LHCN-M2 (cell line): ENCODE measurements at regions not wholly inside any gene's neighbourhood (a gene's known extent, or its start where the extent isn't known, plus 50 kb on each side); places are given as distances from the start of the nearest gene placed in this dataset.

Experiments used
- DNase-seq: peaks from one replicate; pipeline ENCODE4 v3.0.0-alpha.2; 2012; ENCODE audit warnings: low read depth

DNA sequence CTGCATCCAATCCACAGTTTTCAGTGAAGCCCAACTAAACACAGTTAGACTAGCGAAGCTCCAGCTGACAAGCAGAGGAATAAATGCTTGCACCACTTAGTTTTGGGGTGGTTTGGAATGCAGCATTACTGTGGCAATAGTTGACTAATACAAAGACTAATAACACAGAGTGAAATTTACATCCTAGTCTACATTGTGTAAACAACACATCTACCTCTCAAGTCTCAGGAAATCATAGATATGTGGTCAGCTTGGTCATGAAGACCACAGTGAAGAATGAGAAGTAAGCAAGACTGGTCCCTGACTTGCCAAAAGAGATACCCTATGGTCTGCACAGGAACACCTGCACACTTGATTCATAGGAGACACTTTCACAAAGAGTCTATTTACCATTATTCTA is 155.1 kb upstream of the TANK start:
- DNase-seq: no peak

DNA sequence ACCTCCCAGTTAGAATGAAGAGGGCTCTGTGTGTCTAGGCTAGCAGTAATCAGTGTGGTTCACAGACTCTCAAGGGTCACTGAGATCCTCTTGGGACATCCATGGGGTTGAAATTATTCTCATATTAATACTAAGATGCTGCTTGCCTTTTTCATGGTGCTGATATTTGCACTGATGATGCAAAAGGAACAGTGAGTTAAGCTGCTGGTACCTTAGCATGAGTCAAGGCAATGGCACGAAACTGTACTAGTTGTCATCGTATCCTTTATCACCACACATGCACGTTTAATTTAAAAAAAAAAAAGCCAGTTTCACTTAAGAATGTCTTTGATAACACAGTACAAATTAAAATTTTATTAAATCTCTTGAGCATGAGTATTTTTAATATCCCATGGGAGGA is 151.9 kb upstream of the TANK start:
- DNase-seq: no peak

DNA sequence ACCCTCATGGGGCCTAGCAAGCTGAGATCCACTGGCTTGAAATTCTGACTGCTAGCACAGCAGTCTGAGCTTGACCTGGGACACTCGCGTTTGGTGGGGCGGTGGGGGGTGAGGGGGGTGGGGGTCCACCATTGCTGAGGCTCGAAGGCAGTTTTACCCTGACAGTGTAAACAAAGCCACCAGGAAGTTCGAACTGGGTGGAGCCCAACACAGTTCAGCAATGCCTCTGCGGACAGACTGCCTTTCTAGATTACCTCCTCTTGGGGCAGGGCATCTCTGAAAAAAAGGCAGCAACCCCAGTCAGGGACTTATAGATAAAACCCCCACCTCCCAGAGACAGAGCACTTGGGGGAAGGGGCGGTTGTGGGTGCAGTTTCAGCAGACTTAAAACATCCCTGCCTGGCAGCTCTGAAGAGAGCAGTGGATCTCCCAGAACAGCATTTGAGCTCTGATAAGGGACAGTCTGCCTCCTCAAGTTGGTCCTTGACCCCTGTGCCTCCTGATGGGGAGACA is 149.7 kb upstream of the TANK start:
- DNase-seq: no peak

DNA sequence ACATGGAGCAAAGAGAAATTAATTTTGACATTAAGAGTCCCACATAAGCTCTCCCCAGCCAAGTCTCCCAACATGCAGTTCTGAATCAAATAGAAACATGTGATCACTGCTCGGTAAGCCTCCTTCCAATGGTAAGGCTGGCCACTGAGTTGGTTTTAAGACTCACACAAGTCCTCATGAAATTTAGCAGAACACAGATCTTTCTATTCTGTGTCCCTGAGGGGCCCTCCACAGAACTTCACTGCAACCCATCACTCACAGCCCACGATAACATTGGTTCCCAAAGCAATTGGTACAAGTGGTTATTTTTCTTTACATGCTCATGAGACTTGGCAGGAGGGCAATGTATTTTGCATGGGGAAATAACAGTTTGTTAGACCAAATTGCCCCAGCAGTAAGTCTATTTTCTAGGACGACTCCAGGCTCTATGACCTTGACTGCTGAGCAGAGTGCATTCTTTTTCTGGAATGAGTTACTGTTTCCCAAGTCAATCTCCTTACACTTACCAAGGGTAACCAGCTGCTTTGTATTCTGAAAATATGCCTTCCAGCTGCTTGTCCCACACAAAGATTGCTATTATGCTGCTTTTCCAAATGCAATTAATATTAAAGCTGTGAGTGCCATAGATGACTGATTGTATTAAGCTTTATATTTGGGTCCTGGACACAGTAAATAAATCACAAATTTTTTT is 142.3 kb upstream of the TANK start:
- DNase-seq: no peak

DNA sequence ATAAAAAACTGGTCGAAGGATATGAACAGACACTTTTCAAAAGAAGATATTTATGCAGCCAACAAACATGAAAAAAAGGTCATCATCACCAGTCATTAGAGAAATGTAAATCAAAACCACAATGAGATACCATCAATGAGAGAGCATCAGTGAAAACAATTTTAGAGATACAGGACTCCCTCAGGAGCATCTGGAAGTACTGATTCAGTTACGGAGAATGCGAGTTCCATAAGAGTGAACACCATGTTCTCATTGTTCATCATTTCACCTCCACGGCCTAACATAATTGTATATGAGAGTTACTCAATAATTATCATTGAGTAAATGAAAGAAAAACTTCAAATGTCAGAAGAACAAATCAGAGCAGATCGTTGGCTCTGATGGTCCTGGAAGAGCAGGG is 140.9 kb upstream of the TANK start:
- DNase-seq: no peak

DNA sequence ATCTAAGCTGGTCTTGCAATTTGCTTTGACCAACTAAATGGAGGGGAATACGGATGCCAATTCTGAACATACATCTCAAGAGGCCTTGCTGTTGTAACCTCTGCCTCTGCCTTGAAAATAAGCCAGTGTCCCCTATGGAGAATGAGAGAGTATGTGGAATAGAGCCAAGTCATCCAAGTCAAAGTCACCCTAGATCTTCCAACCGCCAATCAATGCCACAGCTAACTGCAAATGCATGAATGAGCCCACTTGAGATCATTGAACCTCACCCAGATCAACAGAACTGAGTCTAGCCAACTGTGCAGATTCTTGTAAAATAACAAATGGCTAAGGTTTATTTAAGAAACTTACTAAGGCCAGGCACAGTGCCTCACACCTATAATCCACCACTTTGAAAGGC is 139.8 kb upstream of the TANK start:
- no peak for DNase-seq

DNA sequence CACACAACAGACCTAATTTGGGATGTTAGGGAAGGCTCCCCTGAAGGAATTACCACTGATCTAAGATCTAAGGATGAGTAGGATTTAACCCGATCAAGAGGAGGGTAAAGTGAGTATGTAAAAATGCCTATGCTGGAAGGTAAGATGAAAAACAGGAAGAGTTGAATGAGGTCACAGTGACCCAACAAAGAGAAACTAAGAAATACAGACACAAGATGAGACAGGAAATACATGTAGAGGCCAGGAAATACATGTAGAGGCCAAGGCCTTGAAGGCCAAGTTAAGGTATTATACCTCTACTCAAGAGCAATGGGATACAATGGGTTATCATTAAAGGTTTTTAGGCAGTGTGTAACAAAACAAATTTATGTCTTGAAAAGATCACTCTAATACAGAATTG is 131.6 kb upstream of the TANK start:
- no peak for DNase-seq

DNA sequence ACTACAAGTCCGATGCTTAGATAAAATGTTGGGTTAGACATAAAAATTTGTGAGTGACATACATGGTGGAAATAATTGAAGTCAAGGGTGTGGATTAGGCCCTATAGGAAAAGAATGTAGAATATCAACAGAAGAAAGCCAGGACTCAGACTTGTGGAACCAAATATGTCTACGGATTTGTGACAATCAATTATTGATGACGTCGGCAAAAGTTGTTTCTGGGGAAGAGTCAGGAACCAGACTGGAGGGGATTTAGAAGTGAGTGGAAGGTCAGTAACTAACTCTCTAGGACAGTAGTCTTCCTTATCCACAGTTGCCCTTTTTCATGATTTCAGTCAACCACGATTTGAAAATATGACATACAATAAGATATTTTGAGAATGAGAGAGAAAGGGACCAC is 130.9 kb upstream of the TANK start:
- DNase-seq: no peak

DNA sequence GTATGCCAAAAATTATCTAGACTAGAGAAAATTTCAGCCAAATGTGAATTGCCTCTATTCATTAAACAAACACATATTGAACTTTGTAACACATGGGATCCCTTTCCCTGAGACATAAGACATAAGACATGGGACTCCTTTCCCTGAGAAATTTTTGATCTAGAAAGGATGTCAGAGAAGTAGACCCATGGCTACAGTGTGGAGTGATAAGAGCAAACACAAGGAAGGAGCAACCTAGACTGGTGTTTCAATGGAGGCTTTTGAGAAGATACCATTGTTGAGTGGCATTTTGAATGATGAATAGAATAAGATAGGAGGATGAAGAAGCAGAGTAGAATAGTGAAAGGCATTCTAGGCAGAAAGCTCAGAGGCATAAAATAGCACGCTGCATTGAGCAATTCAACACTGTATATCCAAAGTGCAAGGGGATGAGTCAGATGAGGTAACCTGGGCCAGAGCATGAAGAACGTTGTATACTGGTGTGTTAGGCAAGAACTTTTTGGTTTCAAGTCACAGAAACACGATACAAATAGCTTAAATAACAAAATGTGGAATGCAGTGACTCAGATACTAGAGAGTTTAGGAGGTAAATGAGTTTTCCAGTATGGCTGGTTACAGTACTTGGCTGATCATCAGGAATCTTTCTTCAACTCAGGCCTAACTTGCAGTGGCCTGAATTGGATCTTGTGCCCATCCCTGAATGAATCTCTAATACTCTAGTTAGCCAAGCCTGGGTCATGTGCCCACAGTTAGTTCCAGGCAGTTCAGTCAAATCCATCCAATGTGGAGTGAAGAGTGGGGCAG is 129.8 kb upstream of the TANK start:
- DNase-seq: peak; percentile 97

DNA sequence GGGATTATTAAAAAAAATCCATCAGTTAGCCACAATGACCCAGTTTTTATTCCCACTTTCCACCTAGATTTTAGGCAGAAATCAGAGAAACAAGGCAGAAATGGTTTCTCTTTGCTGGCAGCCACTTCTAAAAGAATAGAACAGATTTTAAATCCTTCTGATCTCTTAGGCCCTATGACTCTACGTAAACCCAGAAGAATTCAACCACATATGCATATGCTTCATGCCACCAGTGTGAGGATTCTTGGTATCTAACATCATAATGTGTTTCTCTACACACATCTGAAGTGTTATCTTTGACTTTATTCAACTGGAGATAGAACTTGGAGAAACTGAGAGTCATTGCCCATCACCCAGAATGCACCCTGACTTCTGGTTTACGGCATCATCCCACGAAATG is 128.7 kb upstream of the TANK start:
- no peak for DNase-seq

DNA sequence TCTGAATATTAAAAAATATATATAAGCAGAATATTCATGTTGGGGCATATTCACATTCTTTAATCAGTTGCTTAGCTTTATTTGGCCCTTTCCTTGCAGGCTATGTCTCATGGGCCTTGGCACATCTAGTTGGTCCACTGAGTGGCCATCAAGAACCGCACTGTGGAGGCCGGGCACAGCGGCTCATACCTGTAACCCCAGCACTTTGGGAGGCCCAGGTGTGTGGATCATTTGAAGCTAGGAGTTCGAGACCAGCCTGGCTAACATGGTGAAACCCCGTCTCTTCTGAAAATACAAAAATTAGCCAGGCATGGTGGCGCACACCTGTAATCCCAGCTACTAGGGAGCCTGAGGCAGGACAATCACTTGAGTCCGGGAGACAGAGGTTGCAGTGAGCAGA is 127.6 kb upstream of the TANK start:
- DNase-seq: no peak

DNA sequence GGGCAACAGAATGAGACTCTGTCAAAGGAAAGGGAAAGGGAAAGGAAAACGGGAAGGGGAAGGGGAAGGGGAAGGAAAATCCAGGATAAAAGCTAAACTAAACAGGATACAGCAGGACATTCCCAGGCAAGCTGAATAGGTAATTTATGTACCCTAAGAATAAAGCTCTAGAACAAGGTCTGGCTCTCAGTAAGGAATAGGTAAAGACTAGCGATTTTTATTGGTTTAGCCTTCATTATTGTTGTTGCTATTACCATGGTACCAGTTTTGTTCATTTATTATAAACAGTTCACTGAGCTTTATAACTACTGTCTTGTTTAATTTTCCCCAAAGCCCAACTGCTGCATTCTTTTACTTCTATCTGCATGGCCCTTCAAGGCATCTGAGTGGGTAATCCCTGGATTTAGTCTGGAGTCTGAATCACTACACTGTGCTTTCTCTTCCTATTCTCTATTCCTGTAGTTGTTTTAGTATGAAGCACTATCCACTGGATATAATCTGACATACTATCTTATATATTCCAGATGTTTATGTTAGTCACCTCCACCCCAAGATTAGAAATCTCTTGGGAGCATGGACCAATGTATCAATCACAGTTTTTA is 127.1 kb upstream of the TANK start:
- no peak for DNase-seq

DNA sequence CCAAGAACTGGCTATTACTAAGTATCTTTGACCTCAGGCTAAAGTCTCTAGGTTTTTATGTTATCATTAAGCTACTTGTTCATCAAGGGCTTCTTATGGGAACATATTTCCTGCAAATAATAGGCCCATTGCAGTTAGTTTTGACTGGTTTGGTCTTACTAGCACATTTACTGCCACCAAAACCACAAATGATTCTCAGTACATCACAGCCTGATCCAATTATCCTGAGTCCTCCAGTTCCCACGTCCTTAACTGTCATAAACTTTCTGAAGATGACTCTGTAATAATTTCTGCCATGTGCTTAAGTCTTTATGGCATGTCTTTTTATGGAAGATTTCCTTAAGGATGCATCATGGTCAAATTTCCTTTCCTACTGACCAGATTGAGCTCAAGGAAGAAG is 123.3 kb upstream of the TANK start:
- no peak for DNase-seq

DNA sequence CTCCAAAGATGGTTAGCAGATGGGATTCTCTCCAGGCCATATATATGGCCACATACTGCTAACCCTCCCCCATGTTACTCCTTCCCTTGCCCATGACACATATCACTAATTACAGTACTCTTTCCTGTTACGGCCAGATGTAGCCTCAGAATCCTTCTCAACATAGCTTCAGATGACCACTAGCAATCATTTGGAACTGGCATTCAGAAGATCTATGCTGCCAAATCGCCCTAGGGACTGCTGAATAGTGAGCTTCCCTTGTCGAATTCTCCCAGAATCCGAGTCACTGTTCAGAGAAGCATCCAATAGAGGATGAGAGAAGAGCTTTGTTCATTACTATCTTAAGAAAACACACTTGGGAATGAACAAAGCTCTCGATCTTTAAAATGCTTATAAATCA is 121.2 kb upstream of the TANK start:
- DNase-seq: no peak

DNA sequence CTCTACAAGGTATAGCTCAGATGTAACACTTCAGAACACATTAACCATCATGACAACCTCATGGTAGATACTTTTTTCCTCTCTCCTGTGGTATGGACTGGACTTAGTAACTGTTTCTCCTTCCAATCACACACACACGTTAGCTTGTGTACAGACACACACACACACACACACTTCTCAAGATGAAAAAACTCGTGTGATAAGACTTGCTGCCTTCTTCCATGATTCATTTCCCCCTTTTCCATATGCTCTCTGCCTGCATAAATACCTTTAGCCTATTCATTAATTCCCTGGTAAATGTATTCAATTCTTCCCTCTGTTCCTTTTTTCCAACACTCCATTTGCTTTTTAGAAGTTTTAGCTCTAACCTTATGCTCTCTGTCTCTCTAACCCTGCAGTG is 118.9 kb upstream of the TANK start:
- DNase-seq: no peak

DNA sequence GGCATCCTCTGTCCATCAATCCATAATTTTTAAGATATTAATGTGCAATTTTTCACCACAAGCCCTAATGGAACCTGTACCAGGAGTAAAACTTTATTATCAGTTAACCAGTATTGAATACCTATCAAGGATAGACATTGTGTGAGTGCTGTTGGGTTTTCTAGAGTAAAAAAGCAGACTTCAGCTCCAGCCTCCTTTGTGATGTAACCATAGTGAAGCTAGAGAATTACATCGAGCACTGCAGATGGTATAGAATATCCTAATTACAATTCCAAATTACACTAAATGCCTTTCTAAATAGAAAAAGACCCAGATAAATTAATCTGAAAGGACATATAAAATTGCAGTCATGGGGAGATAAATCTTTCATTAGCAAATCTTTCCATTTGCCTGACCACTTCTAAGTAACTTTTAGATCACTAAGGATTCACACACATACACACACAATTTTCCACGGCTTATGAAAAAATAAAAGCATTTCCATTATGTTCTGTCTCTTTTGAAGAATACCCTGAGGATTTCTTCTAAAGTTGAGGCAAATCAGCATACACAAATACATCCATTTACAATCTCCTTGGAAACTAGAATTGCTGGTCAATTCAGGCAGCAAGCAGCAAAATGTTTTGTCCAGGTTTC is 117.1 kb upstream of the TANK start:
- DNase-seq: no peak

DNA sequence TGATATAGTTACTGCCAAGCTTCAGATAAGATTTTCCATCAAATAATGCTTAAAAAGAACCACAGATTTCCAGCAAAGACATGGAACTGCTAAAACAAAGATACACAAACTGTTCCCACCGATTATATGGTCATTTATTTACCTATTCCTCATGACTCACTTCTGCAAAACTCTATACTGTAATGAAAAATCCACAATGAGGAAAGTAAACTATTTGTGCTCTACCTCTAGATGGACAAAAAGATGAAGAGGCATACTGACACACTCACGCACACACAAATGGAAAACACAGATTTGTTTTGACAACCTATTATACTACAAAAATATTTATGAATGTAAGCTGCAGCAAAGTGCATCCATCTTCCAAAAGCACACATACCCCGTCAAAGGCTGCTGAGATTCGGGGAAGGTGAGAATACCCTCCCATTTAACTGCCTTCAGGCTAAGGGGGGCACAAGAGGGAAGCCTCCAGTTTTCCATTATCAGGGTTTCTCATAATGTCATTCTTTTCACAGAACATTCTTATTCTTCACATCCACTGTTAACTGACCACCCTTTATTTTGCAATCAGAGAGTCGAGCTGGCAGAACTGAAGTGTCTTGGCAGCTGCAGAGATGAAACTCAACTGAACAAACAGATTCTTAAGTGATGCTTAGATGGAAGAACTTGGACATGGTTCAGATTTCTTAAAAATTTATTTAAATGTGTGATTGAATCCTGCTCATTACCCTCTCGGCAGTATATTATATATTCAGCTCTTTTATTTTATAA is 115.9 kb upstream of the TANK start:
- DNase-seq: peak; percentile 84

DNA sequence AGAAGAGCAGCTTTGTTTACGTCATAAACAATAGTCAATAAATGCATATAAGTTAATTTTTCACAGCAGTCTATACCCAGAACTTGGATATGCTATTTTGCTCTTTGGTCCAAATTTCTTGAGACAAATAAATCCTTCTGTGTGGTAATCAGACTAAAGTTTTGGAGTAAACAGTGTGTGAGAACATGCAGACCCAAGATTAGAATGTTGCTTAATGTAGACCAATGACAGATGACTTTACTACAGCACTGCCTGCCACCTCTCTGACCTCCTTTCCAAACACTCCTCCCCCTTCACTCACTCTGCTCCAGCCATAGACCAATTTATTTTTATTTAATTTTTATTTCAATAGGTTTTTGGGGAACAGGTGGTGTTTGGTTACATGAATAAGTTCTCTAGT is 115.3 kb upstream of the TANK start:
- DNase-seq: peak; percentile 48

DNA sequence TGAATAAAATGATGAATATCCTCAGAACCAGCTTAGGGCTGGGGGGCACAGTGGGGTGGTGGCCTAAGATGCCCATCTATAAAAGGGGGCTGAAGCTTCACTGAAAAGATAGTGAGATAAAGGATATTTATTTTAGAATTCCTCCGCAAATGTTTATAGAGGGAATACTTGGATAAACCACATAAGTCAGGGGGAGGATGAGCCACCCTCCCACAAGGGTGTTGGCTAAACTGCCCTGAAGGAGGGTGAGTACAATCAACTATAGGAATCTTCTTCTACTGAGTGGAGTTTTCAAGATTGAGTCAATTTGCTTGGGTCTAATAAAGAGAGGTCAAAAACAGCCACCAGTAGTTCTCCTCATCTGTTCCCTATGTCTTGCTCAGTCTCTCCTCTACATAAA is 114.5 kb upstream of the TANK start:
- DNase-seq: no peak

DNA sequence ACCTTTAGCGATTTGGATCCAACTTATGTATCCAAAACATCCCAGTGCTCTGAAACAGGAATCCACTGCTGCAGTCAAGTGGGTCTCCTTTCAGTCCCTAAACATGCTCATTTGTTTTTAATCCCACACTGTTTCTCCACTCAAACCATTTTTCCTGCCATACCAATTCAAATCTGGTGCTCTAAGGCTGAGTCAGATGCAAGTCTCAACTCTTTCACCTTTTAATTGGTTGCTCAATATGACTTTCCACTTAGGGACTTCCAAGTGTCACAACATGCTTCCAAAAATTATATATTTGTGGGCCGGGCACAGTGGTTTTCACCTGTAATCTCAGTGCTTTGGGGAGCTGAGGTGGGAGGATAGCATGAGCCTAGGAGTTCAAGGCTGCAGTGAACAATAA is 113.4 kb upstream of the TANK start:
- DNase-seq: no peak

DNA sequence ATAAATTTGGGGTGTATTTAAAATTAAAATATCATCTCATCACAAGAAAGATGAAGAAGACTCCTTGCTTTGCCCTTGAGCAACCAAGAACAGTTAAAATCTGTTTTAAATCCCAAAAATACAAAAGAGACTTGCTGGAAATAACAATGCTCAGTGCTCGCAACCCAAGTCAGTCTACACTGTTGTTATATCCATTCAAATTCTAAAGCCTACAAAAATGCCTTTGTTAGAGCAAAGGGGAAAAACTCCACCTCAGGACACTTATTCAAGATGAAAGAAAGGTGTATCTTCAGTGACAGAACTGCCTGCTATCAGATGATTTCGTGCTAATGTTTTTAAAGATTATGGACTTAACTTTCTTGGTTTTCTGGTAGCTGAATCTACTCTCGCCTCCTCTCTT is 111.9 kb upstream of the TANK start:
- no peak for DNase-seq

DNA sequence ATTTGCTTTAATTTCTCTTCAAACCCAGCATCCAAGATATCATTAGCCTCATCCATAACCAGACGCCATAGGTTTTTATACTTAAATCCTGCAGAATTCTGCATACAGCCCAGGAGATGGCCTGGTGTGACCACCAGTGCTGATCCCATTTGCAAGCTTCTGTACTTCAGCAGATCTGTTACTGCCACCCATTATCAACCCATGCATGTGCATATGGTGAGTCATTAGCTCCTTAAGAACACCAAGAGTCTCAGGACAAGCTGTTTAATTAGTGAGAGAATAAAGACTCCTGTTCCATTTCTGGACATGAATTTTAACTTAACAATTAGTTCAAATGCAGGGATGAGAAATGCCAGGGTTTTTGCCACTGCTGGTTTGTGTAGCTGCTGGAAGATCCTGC is 110.7 kb upstream of the TANK start:
- DNase-seq: no peak
